Esophagus squamous epithelium (tissue), 5 donors: ENCODE measurements at regions not wholly inside any gene's neighbourhood (a gene's known extent, or its start where the extent isn't known, plus 50 kb on each side); places are given as distances from the start of the nearest gene placed in this dataset.

Experiments
- DNase-seq: peaks from one replicate; lab custom pipeline; 2025; lab: John Stamatoyannopoulos, UW
- H3K27ac ChIP-seq, 4 donors: fragments of 200-600 bp; sonication (generic); one replicate each; pipeline ENCODE4 v1.5.1; 2016 to 2019; ENCODE audit warnings: mild to moderate bottlenecking in 1 of 4
- H3K27me3 ChIP-seq, 4 donors: fragments of 200-600 bp; sonication (generic); 1 replicate in 3 of 4; 2 replicates in 1 of 4; pipeline versions ENCODE4 v1.5.1 to v1.6.0; 2017 to 2021; ENCODE audit warnings: antibody characterized with exemption in 1 of 4
- H3K36me3 ChIP-seq, 3 donors: fragments of 200-600 bp; sonication (generic); one replicate each; pipeline ENCODE4 v1.5.1; 2016 to 2019
- H3K4me1 ChIP-seq, 3 donors: fragments of 200-600 bp; sonication (generic); one replicate each; pipeline ENCODE4 v1.5.1; 2017 to 2019
- H3K4me3 ChIP-seq, 4 donors: fragments of 200-600 bp; sonication (generic); 1 replicate in 3 of 4; 2 replicates in 1 of 4; pipeline ENCODE4 v1.5.1; 2016 to 2019; ENCODE audit warnings: mild to moderate bottlenecking in 2 of 4, moderate library complexity in 1 of 4
- H3K9me3 ChIP-seq, 3 donors: fragments of 200-600 bp; sonication (generic); one replicate each; pipeline ENCODE4 v1.5.1; 2016 to 2019
- CTCF ChIP-seq, 6 experiments: fragments of 450-650 bp in 4 of 6; fragments of 200-600 bp in 2 of 6; sonication (generic) in 2 of 6; IDR thresholded peaks; one replicate each; pipeline ENCODE4 v1.5.1; 2016 to 2019; ENCODE audit warnings: antibody characterized with exemption in 6 of 6, mild to moderate bottlenecking in 4 of 6, moderate library complexity in 4 of 6
- POLR2A ChIP-seq, 4 donors: fragments of 450-650 bp; IDR thresholded peaks; one replicate each; pipeline ENCODE4 v1.6.1; 2017; ENCODE audit warnings: antibody characterized with exemption in 4 of 4, mild to moderate bottlenecking in 4 of 4, moderate library complexity in 3 of 4
- WGBS, 2 donors: methylation state at CpG; one replicate each; pipeline ENCODE4 v1.1.5; 2018; 5-methylcytosine and 5-hydroxymethylcytosine counted together
- intact Hi-C: fragments of 100-400 bp; cut with DNase I; formaldehyde crosslinking; loops from one replicate; pipeline ENCODE4 v1.15.0; 2022
- donor health status: DM: yes; HTN: yes; CAD: no.

GRCh38 chr10:105534086-105534485, 893.0 kb downstream of the SORCS3 start:
- intact Hi-C loops = no loop called here
- TF ChIP-seq CTCF (IDR thresholded peaks at IDR 0.05) (no peak), POLR2A (IDR thresholded peaks at IDR 0.05) (no peak)
- no peak overlapping the region for H3K4me3 ChIP-seq
- DNase-seq = no peak
- H3K27ac ChIP-seq = no peak overlapping the region
- no peaks in the 10 kb centered on the region for H3K27me3 ChIP-seq
- H3K4me1 ChIP-seq = no peaks in the 10 kb centered on the region
- WGBS, 2 donors = 20 to 23% methylated on average over 1 of the region's 1 CpG
- peaks cover 0 to 3% (median 0%) of the 10 kb centered on the region in 3 donors for H3K9me3 ChIP-seq
- H3K36me3 ChIP-seq = no peaks in the 10 kb centered on the region

- Histone ChIP-seq H3K27ac (no peak overlapping the region), H3K9me3 (no peaks in the 10 kb centered on the region), H3K4me1 (no peaks in the 10 kb centered on the region), H3K27me3 (no peaks in the 10 kb centered on the region), H3K36me3 (no peaks in the 10 kb centered on the region), H3K4me3 (no peak overlapping the region)
- TF ChIP-seq POLR2A (IDR thresholded peaks at IDR 0.05) (no peak), CTCF (IDR thresholded peaks at IDR 0.05) (no peak)
- intact Hi-C loops = no loop called here
- no peak for DNase-seq
- 69 to 75% methylated on average over 2 of the region's 2 CpGs for WGBS, 2 donors
These were observed 875.4 kb downstream of the SORCS3 start for GRCh38 chr10:105516511-105516910.

- WGBS, 2 donors = 68 to 81% methylated on average over 7 of the region's 7 CpGs
These were observed 873.0 kb downstream of the SORCS3 start for GRCh38 chr10:105514106-105514505.

GRCh38 chr10:105509517-105509916, 868.4 kb downstream of the SORCS3 start:
- TF ChIP-seq CTCF (IDR thresholded peaks at IDR 0.05) (no peak), POLR2A (IDR thresholded peaks at IDR 0.05) (no peak)
- DNase-seq = no peak
- H3K27me3 ChIP-seq = no peaks in the 10 kb centered on the region
- no peaks in the 10 kb centered on the region for H3K4me1 ChIP-seq
- intact Hi-C loops = no loop called here
- H3K4me3 ChIP-seq = no peak overlapping the region
- 53 to 66% methylated on average over 3 of the region's 3 CpGs for WGBS, 2 donors
- no peaks in the 10 kb centered on the region for H3K9me3 ChIP-seq
- no peaks in the 10 kb centered on the region for H3K36me3 ChIP-seq
- no peak overlapping the region for H3K27ac ChIP-seq

More at GRCh38 chr10:105514106-105514505, 873.0 kb downstream of the SORCS3 start:
- H3K9me3 ChIP-seq = no peaks in the 10 kb centered on the region
- TF ChIP-seq POLR2A (IDR thresholded peaks at IDR 0.05) (no peak), CTCF (IDR thresholded peaks at IDR 0.05) (no peak)
- H3K36me3 ChIP-seq = no peaks in the 10 kb centered on the region
- no peak for DNase-seq
- H3K27me3 ChIP-seq = no peaks in the 10 kb centered on the region
- H3K27ac ChIP-seq = no peak overlapping the region
- no peak overlapping the region for H3K4me3 ChIP-seq
- intact Hi-C loops = no loop called here
- H3K4me1 ChIP-seq = no peaks in the 10 kb centered on the region

- Histone ChIP-seq H3K27me3 (no peaks in the 10 kb centered on the region), H3K36me3 (no peaks in the 10 kb centered on the region), H3K4me3 (no peak overlapping the region), H3K9me3 (no peaks in the 10 kb centered on the region), H3K27ac (no peak overlapping the region), H3K4me1 (no peaks in the 10 kb centered on the region)
- intact Hi-C loops = no loop called here
- WGBS, 2 donors = 51 to 60% methylated on average over 5 of the region's 5 CpGs
- DNase-seq = no peak
- TF ChIP-seq CTCF (IDR thresholded peaks at IDR 0.05) = no peak
- TF ChIP-seq POLR2A (IDR thresholded peaks at IDR 0.05) = no peak
These were observed 865.2 kb downstream of the SORCS3 start for GRCh38 chr10:105506262-105506661.
